ENCODE measurements at regions not wholly inside any gene's neighbourhood (a gene's known extent, or its start where the extent isn't known, plus 50 kb on each side); places are given as distances from the start of the nearest gene placed in this dataset.
"Not testable (repeated sequence)": the region's sequence is repeated elsewhere in the genome, so short reads cannot be mapped to it uniquely, and the experiment has no call there.

DNA sequence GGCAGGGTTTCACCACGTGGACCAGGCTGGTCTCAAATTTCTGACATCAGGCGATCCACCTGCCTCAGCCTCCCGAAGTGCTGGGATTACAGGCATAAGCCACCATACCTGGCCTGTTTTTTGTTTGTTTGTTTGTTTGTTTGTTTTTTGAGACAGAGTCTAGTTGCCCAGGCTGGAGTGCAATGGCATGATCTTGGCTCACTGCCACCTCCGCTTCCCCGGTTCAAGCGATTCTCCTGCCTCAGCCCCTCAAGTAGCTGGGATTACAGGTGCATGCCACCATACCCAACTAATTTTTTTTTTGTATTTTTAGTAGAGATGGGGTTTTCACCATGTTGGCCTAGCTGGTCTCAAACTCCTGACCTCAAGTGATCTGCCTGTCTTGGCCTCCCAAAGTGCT lies 61.8 kb upstream of the SPDYE9 start:
- not testable (repeated sequence) for TF ChIP-seq ZEB2 (IDR thresholded peaks at IDR 0.05); IRF2 (CRISPR knock-in tag; IDR thresholded peaks at IDR 0.05); CEBPB (tag; IDR thresholded peaks at IDR 0.05); CTCF (IDR thresholded peaks at IDR 0.05 in 2 of 3, conservative IDR thresholded peaks at IDR 0.05 in 1 of 3; ENCODE audit: insufficient read depth in 2 of 3, low read depth in 1 of 3, low read length in 3 of 3); ETV6 (IDR thresholded peaks at IDR 0.05; ENCODE audit: borderline replicate concordance in 1 of 2, low read depth in 2 of 2, low read length in 1 of 2); ETV6 (CRISPR knock-in tag; IDR thresholded peaks at IDR 0.05; ENCODE audit: borderline replicate concordance); FOSL1 (tag; conservative IDR thresholded peaks at IDR 0.05); FOXK2 (conservative IDR thresholded peaks at IDR 0.05 in 1 of 2, IDR thresholded peaks at IDR 0.05 in 1 of 2; ENCODE audit: low read depth in 2 of 2); ZNF274 (IDR thresholded peaks at IDR 0.05; ENCODE audit: borderline replicate concordance, low read depth, low read length); ZNF583 (CRISPR knock-in tag; IDR thresholded peaks at IDR 0.05); RBM34 (IDR thresholded peaks at IDR 0.05; ENCODE audit: borderline replicate concordance, insufficient read depth, low read length); SMAD4 (CRISPR knock-in tag; conservative IDR thresholded peaks at IDR 0.05); RFX5 (IDR thresholded peaks at IDR 0.05; ENCODE audit: low read depth, low read length); ATF3 (IDR thresholded peaks at IDR 0.05); ATF3 (CRISPR knock-in tag; conservative IDR thresholded peaks at IDR 0.05)
- TF ChIP-seq, protein P1, sequence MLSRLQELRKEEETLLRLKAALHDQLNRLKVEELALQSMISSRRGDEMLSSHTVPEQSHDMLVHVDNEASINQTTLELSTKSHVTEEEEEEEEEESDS (CRISPR knock-in tag; IDR thresholded peaks at IDR 0.05) = not testable (repeated sequence)
